IMR-90 (cell line): ENCODE measurements at regions not wholly inside any gene's neighbourhood (a gene's known extent, or its start where the extent isn't known, plus 50 kb on each side); places are given as distances from the start of the nearest gene placed in this dataset.

Experiments used
- BHLHE40 ChIP-seq: fragments of 150-350 bp; IDR thresholded peaks from 2 replicates; pipeline ENCODE4 v1.6.1; 2016; ENCODE audit warnings: mild to moderate bottlenecking, low read depth, low read length
- FOS ChIP-seq: fragments of 150-350 bp; IDR thresholded peaks from 2 replicates; pipeline ENCODE4 v1.6.1; 2016; ENCODE audit warnings: low read depth, low read length
- MXI1 ChIP-seq: IDR thresholded peaks from 2 replicates; pipeline ENCODE4 v1.6.1; 2012; ENCODE audit warnings: low read depth, mild to moderate bottlenecking, low read length, moderate library complexity, borderline replicate concordance
- POLR2A ChIP-seq: IDR thresholded peaks from 2 replicates; pipeline ENCODE4 v1.6.1; 2012; ENCODE audit warnings: mild to moderate bottlenecking, low read depth, low read length
- TF ChIP-seq, protein P1 (sequence below): conservative IDR thresholded peaks from 2 replicates; pipeline ENCODE4 v1.5.1; 2012; ENCODE audit warnings: mild to moderate bottlenecking, low read depth, low read length, improper control_type of control experiment

DNA sequence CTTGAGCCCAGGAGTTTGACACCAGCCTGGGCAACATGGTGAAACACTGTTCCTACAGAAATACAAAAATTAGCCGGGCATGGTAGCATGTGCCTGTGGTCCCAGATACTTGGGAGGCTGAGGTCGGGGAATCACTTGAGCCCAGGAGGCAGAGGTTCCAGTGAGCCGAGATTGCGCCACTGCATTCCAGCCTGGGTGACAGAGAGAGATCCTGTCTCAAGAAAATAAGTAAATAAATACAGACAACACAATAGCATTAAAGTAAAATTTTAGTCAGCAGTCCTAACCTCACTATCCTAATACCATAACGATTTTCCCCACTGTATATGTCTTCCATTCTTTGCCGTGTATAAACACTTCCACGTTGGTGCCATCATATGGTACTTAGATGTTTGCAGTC, 83.0 kb upstream of the MBOAT2 start:
- TF ChIP-seq, protein P1, sequence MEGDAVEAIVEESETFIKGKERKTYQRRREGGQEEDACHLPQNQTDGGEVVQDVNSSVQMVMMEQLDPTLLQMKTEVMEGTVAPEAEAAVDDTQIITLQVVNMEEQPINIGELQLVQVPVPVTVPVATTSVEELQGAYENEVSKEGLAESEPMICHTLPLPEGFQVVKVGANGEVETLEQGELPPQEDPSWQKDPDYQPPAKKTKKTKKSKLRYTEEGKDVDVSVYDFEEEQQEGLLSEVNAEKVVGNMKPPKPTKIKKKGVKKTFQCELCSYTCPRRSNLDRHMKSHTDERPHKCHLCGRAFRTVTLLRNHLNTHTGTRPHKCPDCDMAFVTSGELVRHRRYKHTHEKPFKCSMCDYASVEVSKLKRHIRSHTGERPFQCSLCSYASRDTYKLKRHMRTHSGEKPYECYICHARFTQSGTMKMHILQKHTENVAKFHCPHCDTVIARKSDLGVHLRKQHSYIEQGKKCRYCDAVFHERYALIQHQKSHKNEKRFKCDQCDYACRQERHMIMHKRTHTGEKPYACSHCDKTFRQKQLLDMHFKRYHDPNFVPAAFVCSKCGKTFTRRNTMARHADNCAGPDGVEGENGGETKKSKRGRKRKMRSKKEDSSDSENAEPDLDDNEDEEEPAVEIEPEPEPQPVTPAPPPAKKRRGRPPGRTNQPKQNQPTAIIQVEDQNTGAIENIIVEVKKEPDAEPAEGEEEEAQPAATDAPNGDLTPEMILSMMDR, result no peak
- TF ChIP-seq POLR2A (no peak), MXI1 (no peak), BHLHE40 (no peak; the same call in 1 of the 2 replicates), FOS (no peak)
